OCI-LY1 (cell line): ENCODE measurements at regions not wholly inside any gene's neighbourhood (a gene's known extent, or its start where the extent isn't known, plus 50 kb on each side); places are given as distances from the start of the nearest gene placed in this dataset.

ENCODE experiments used
- CTCF ChIP-seq: fragments of 200-600 bp; sonication (generic), shearing (Covaris generic); IDR thresholded peaks from 2 replicates; pipeline ENCODE4 v1.5.1; 2017; ENCODE audit warnings: mild to moderate bottlenecking, antibody characterized with exemption, low read length, moderate library complexity, mixed read lengths
- EZH2 ChIP-seq: fragments of 200-600 bp; sonication (generic), shearing (Covaris generic); IDR thresholded peaks from 2 replicates; pipeline ENCODE4 v1.8.0; 2017; ENCODE audit warnings: borderline replicate concordance, mixed run types, mild to moderate bottlenecking, antibody characterized with exemption, low read length, moderate library complexity, mixed read lengths

- TF ChIP-seq CTCF (no peak), EZH2 (no peak)
Measured at GRCh38 chr3:177680472-177680821, 483.2 kb upstream of the TBL1XR1 start.
